ENCODE measurements at regions not wholly inside any gene's neighbourhood (a gene's known extent, or its start where the extent isn't known, plus 50 kb on each side); places are given as distances from the start of the nearest gene placed in this dataset.

DNA sequence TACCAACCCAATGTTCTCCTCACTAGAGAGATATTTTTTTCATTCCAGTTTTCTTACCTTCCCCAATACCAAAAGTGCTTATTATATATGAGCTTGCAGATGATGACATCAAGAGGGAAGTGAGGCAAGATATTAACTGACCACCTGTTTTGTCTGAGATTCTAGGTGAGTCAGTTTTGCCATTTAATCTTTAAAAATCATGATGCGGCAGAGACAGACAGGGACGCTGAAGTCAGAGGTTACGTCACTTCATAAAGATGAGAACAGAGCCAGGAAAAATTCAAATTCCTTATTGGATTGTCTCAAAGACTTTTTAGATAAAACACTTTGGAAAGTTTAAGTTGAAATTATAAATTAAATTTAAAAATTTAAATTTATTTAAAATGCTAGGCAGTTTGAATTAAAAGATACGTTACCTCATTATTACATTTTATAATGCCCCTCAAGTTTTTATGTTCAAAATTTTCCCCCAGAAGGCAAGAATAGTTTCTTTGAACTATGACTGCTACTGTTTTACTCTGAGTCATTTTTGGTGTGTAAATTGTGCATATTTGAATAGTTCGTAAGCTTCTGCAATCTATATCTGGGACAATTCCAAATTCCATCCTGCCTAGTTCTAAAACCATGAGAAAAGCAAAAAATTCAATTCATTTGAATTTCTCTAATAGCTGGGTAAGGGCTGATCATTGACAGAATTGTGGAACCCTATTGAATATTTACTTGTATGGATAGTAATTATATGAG, 839.6 kb upstream of the GOT2 start:
- Histone ChIP-seq H2AFZ (ENCODE audit: low read length) (no peak overlapping the region), H3K9ac (ENCODE audit: low read length) (no peak overlapping the region), H3K9me3 (ENCODE audit: low read length) (no peaks in the 10 kb centered on the region), H3K27me3 (ENCODE audit: low read length) (no peaks in the 10 kb centered on the region), H3K79me2 (ENCODE audit: low read length) (no peaks in the 10 kb centered on the region), H4K20me1 (ENCODE audit: low read length) (no peaks in the 10 kb centered on the region), H3K4me3 (ENCODE audit: low read length) (no peak overlapping the region; the same call in 1 of the 2 replicates), H3F3A (ENCODE audit: low read length, unreplicated experiment) (peaks cover 6% of the 10 kb centered on the region), H3K4me2 (ENCODE audit: low read length) (peak overlapping the region; percentile 66), H3K4me1 (ENCODE audit: insufficient read depth, low read length) (peaks cover 11% of the 10 kb centered on the region; the same call in 1 of the 2 replicates), H3K27ac (ENCODE audit: low read length) (peak overlapping the region; percentile 62), H3K9me2 (replicated peaks; ENCODE audit: low read length) (no peaks in the 10 kb centered on the region), H3K36me3 (ENCODE audit: low read depth, low read length) (no peaks in the 10 kb centered on the region)
- POLR2A ChIA-PET (ENCODE audit: unreplicated experiment) = no interaction called here
- CTCF ChIA-PET = no interaction called here
- TF ChIP-seq CTCF (conservative IDR thresholded peaks at IDR 0.05; ENCODE audit: low read depth, low read length) (no peak), EZH2phosphoT487 (IDR thresholded peaks at IDR 0.05; ENCODE audit: borderline replicate concordance, low read length) (no peak), EZH2 (IDR thresholded peaks at IDR 0.05; ENCODE audit: low read length, unreplicated experiment) (no peak)
- BruUV-seq (replicated peaks) = no TSS peak
- intact Hi-C loops (cut with micrococcal nuclease) = no loop called here
- DNase-seq = peak; percentile 68
- no peak for ATAC-seq

DNA sequence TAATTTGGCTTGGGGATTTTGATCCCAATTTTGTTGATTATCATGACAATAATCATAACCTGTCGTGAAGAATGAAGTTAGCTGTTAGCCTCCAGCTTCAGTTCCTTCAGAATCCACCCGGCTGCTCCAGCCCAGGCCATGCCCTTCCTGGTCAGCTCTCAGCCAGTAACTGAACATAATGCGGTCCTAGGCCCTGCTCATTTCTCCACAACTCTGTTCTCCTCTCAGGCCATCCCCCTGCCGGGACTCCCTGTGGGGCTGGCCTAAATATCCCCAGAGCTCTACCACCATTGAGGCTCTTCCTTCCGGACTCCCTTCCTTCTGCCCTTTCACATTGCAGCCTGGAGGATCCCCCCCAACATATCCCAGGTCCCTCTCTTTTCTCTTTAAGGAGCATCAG, 833.4 kb upstream of the GOT2 start:
- DNase-seq (no peak), ATAC-seq (no peak)
- Histone ChIP-seq H3K4me1 (ENCODE audit: insufficient read depth, low read length) (no peaks in the 10 kb centered on the region), H3K27ac (ENCODE audit: low read length) (no peak overlapping the region), H3K9ac (ENCODE audit: low read length) (no peak overlapping the region), H3K4me2 (ENCODE audit: low read length) (no peak overlapping the region), H2AFZ (ENCODE audit: low read length) (no peak overlapping the region), H3K9me2 (replicated peaks; ENCODE audit: low read length) (no peaks in the 10 kb centered on the region), H3K79me2 (ENCODE audit: low read length) (no peaks in the 10 kb centered on the region), H4K20me1 (ENCODE audit: low read length) (no peaks in the 10 kb centered on the region), H3K4me3 (ENCODE audit: low read length) (no peak overlapping the region), H3F3A (ENCODE audit: low read length, unreplicated experiment) (no peaks in the 10 kb centered on the region), H3K9me3 (ENCODE audit: low read length) (no peaks in the 10 kb centered on the region), H3K36me3 (ENCODE audit: low read depth, low read length) (no peaks in the 10 kb centered on the region), H3K27me3 (ENCODE audit: low read length) (no peaks in the 10 kb centered on the region)
- ChIA-PET POLR2A (ENCODE audit: unreplicated experiment) (no interaction called here), CTCF (no interaction called here)
- no TSS peak for BruUV-seq (replicated peaks)
- intact Hi-C loops (cut with micrococcal nuclease) = no loop called here
- TF ChIP-seq CTCF (conservative IDR thresholded peaks at IDR 0.05; ENCODE audit: low read depth, low read length) (no peak), EZH2phosphoT487 (IDR thresholded peaks at IDR 0.05; ENCODE audit: borderline replicate concordance, low read length) (no peak), EZH2 (IDR thresholded peaks at IDR 0.05; ENCODE audit: low read length, unreplicated experiment) (no peak)

GRCh38 chr16:59566446-59566845, 832.3 kb upstream of the GOT2 start:
- ChIA-PET CTCF (no interaction called here), POLR2A (ENCODE audit: unreplicated experiment) (no interaction called here)
- ATAC-seq (no peak), DNase-seq (no peak)
- no peaks in the 10 kb centered on the region for H3K27me3 ChIP-seq (ENCODE audit: low read length)
- H3K4me3 ChIP-seq (ENCODE audit: low read length) = no peak overlapping the region
- H3F3A ChIP-seq (ENCODE audit: low read length, unreplicated experiment) = no peaks in the 10 kb centered on the region
- no peaks in the 10 kb centered on the region for H4K20me1 ChIP-seq (ENCODE audit: low read length)
- H3K36me3 ChIP-seq (ENCODE audit: low read depth, low read length) = no peaks in the 10 kb centered on the region
- H3K79me2 ChIP-seq (ENCODE audit: low read length) = no peaks in the 10 kb centered on the region
- BruUV-seq (replicated peaks) = no TSS peak
- no peak for TF ChIP-seq EZH2phosphoT487 (IDR thresholded peaks at IDR 0.05; ENCODE audit: borderline replicate concordance, low read length)
- TF ChIP-seq CTCF (conservative IDR thresholded peaks at IDR 0.05; ENCODE audit: low read depth, low read length) = no peak
- TF ChIP-seq EZH2 (IDR thresholded peaks at IDR 0.05; ENCODE audit: low read length, unreplicated experiment) = no peak
- H3K9ac ChIP-seq (ENCODE audit: low read length) = no peak overlapping the region
- H2AFZ ChIP-seq (ENCODE audit: low read length) = no peak overlapping the region
- H3K4me2 ChIP-seq (ENCODE audit: low read length) = no peak overlapping the region
- no peak overlapping the region for H3K27ac ChIP-seq (ENCODE audit: low read length)
- no peaks in the 10 kb centered on the region for H3K4me1 ChIP-seq (ENCODE audit: insufficient read depth, low read length)
- H3K9me3 ChIP-seq (ENCODE audit: low read length) = no peaks in the 10 kb centered on the region
- intact Hi-C loops (cut with micrococcal nuclease) = no loop called here
- H3K9me2 ChIP-seq (replicated peaks; ENCODE audit: low read length) = no peaks in the 10 kb centered on the region

Data from PC-3 (cell line).